ENCODE measurements at regions not wholly inside any gene's neighbourhood (a gene's known extent, or its start where the extent isn't known, plus 50 kb on each side); places are given as distances from the start of the nearest gene placed in this dataset.

GRCh38 chr3:182105875-182106274 is 394.1 kb downstream of the SOX2 start:
- Histone ChIP-seq H3K36me3 (ENCODE audit: insufficient read depth, low read length) (no peaks in the 10 kb centered on the region), H3K9me3 (ENCODE audit: low read depth, low read length) (0 out of 2 replicates have a peak, but pooled peaks cover 3% of the 10 kb centered on the region), H3K9ac (ENCODE audit: insufficient read length) (no peak overlapping the region), H3K27ac (no peak overlapping the region), H3K4me3 (no peak overlapping the region)
- TF ChIP-seq POLR2AphosphoS5 (IDR thresholded peaks at IDR 0.05; ENCODE audit: borderline replicate concordance, low read depth, low read length) = no peak
- no peak for TF ChIP-seq EZH2 (IDR thresholded peaks at IDR 0.05)
- no peak for TF ChIP-seq FOXP2 (optimal IDR thresholded peaks at IDR 0.05; ENCODE audit: control extremely low read depth, extremely low read length, insufficient read depth)
- DNase-seq (ENCODE audit: low read depth, low spot score) = peak; percentile 26

GRCh38 chr3:182108371-182108770 is 396.6 kb downstream of the SOX2 start:
- H3K9me3 ChIP-seq (ENCODE audit: low read depth, low read length) = no peaks in the 10 kb centered on the region
- no peak for TF ChIP-seq EZH2 (IDR thresholded peaks at IDR 0.05)
- TF ChIP-seq FOXP2 (optimal IDR thresholded peaks at IDR 0.05; ENCODE audit: control extremely low read depth, extremely low read length, insufficient read depth) = no peak
- no peak for TF ChIP-seq POLR2AphosphoS5 (IDR thresholded peaks at IDR 0.05; ENCODE audit: borderline replicate concordance, low read depth, low read length)
- no peak overlapping the region for H3K9ac ChIP-seq (ENCODE audit: insufficient read length)
- H3K4me3 ChIP-seq = no peak overlapping the region
- DNase-seq (ENCODE audit: low read depth, low spot score) = no peak
- H3K27ac ChIP-seq = no peak overlapping the region
- no peaks in the 10 kb centered on the region for H3K36me3 ChIP-seq (ENCODE audit: insufficient read depth, low read length)

- Histone ChIP-seq H3K9ac (ENCODE audit: insufficient read length) (no peak overlapping the region), H3K27ac (no peak overlapping the region), H3K9me3 (ENCODE audit: low read depth, low read length) (no peaks in the 10 kb centered on the region; the same call in 1 of the 2 replicates), H3K4me3 (no peak overlapping the region), H3K36me3 (ENCODE audit: insufficient read depth, low read length) (no peaks in the 10 kb centered on the region)
- no peak for DNase-seq (ENCODE audit: low read depth, low spot score)
- TF ChIP-seq POLR2AphosphoS5 (IDR thresholded peaks at IDR 0.05; ENCODE audit: borderline replicate concordance, low read depth, low read length) = no peak
- no peak for TF ChIP-seq FOXP2 (optimal IDR thresholded peaks at IDR 0.05; ENCODE audit: control extremely low read depth, extremely low read length, insufficient read depth)
- TF ChIP-seq EZH2 (IDR thresholded peaks at IDR 0.05) = no peak
Measured at GRCh38 chr3:182111967-182112366, 400.2 kb downstream of the SOX2 start.

GRCh38 chr3:182115328-182116015 is 403.7 kb downstream of the SOX2 start:
- Histone ChIP-seq H3K9ac (ENCODE audit: insufficient read length) (no peak overlapping the region), H3K4me3 (no peak overlapping the region), H3K9me3 (ENCODE audit: low read depth, low read length) (no peaks in the 10 kb centered on the region; the same call in 1 of the 2 replicates), H3K36me3 (ENCODE audit: insufficient read depth, low read length) (no peaks in the 10 kb centered on the region), H3K27ac (no peak overlapping the region)
- TF ChIP-seq EZH2 (IDR thresholded peaks at IDR 0.05) (no peak), FOXP2 (optimal IDR thresholded peaks at IDR 0.05; ENCODE audit: control extremely low read depth, extremely low read length, insufficient read depth) (no peak), POLR2AphosphoS5 (IDR thresholded peaks at IDR 0.05; ENCODE audit: borderline replicate concordance, low read depth, low read length) (no peak)
- no peak for DNase-seq (ENCODE audit: low read depth, low spot score)

GRCh38 chr3:182116386-182116785 is 404.7 kb downstream of the SOX2 start:
- Histone ChIP-seq H3K9me3 (ENCODE audit: low read depth, low read length) (no peaks in the 10 kb centered on the region; the same call in 1 of the 2 replicates), H3K9ac (ENCODE audit: insufficient read length) (no peak overlapping the region)

GRCh38 chr3:182117131-182117530 is 405.4 kb downstream of the SOX2 start:
- peak overlapping the region; percentile 44 for H3K4me3 ChIP-seq

More at GRCh38 chr3:182116386-182116785, 404.7 kb downstream of the SOX2 start:
- DNase-seq (ENCODE audit: low read depth, low spot score) = no peak
- no peak overlapping the region for H3K4me3 ChIP-seq
- no peak overlapping the region for H3K27ac ChIP-seq
- TF ChIP-seq POLR2AphosphoS5 (IDR thresholded peaks at IDR 0.05; ENCODE audit: borderline replicate concordance, low read depth, low read length) (no peak), EZH2 (IDR thresholded peaks at IDR 0.05) (no peak), FOXP2 (optimal IDR thresholded peaks at IDR 0.05; ENCODE audit: control extremely low read depth, extremely low read length, insufficient read depth) (no peak)
- no peaks in the 10 kb centered on the region for H3K36me3 ChIP-seq (ENCODE audit: insufficient read depth, low read length)

GRCh38 chr3:182117583-182117982 is 405.9 kb downstream of the SOX2 start:
- DNase-seq (ENCODE audit: low read depth, low spot score) = peak; percentile 96
- Histone ChIP-seq H3K9ac (ENCODE audit: insufficient read length) (no peak overlapping the region), H3K4me3 (peak overlapping the region; percentile 44), H3K36me3 (ENCODE audit: insufficient read depth, low read length) (no peaks in the 10 kb centered on the region), H3K9me3 (ENCODE audit: low read depth, low read length) (no peaks in the 10 kb centered on the region; the same call in 1 of the 2 replicates), H3K27ac (no peak overlapping the region)
- peak; percentile 81 for TF ChIP-seq POLR2AphosphoS5 (IDR thresholded peaks at IDR 0.05; ENCODE audit: borderline replicate concordance, low read depth, low read length)
- peak; percentile 99 for TF ChIP-seq FOXP2 (optimal IDR thresholded peaks at IDR 0.05; ENCODE audit: control extremely low read depth, extremely low read length, insufficient read depth)
- no peak for TF ChIP-seq EZH2 (IDR thresholded peaks at IDR 0.05)

More at GRCh38 chr3:182117131-182117530, 405.4 kb downstream of the SOX2 start:
- H3K36me3 ChIP-seq (ENCODE audit: insufficient read depth, low read length) = no peaks in the 10 kb centered on the region
- H3K9me3 ChIP-seq (ENCODE audit: low read depth, low read length) = no peaks in the 10 kb centered on the region; the same call in 1 of the 2 replicates
- DNase-seq (ENCODE audit: low read depth, low spot score) = no peak
- TF ChIP-seq FOXP2 (optimal IDR thresholded peaks at IDR 0.05; ENCODE audit: control extremely low read depth, extremely low read length, insufficient read depth) (no peak), POLR2AphosphoS5 (IDR thresholded peaks at IDR 0.05; ENCODE audit: borderline replicate concordance, low read depth, low read length) (no peak), EZH2 (IDR thresholded peaks at IDR 0.05) (no peak)
- H3K9ac ChIP-seq (ENCODE audit: insufficient read length) = no peak overlapping the region
- no peak overlapping the region for H3K27ac ChIP-seq

- Histone ChIP-seq H3K9ac (ENCODE audit: insufficient read length) (no peak overlapping the region), H3K27ac (no peak overlapping the region), H3K4me3 (peak overlapping the region; percentile 44), H3K9me3 (ENCODE audit: low read depth, low read length) (no peaks in the 10 kb centered on the region; the same call in 1 of the 2 replicates), H3K36me3 (ENCODE audit: insufficient read depth, low read length) (no peaks in the 10 kb centered on the region)
- DNase-seq (ENCODE audit: low read depth, low spot score) = no peak
- TF ChIP-seq POLR2AphosphoS5 (IDR thresholded peaks at IDR 0.05; ENCODE audit: borderline replicate concordance, low read depth, low read length) (no peak), FOXP2 (optimal IDR thresholded peaks at IDR 0.05; ENCODE audit: control extremely low read depth, extremely low read length, insufficient read depth) (no peak), EZH2 (IDR thresholded peaks at IDR 0.05) (no peak)
Measured at GRCh38 chr3:182118066-182118465, 406.3 kb downstream of the SOX2 start.
